ENCODE measurements at regions not wholly inside any gene's neighbourhood (a gene's known extent, or its start where the extent isn't known, plus 50 kb on each side); places are given as distances from the start of the nearest gene placed in this dataset.

DNA sequence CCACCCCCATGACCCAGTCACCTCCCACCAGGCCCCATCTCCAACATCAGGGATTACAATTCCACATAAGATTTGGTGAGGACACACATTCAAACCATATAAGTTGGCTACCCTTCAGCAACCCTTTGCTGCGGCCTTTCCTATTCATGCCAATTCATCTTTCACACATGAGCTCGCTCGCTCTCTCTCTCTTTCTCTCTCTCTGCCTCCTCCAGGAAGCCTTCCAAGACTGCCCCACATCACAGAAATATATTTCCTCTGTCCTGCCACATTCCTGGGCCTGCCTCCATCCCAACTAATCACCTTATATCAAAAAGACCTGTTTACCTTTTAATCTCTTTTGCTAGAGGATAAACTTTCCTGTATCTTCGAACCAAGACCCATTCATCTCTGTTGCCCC lies 188.9 kb downstream of the TTC32 start:
- intact Hi-C loops (cut with DNase I): no loop called here
- 89 to 94% (median 91%) methylated on average over 4 of the region's 4 CpGs for WGBS, 4 donors
- no peaks in the 10 kb centered on the region for H3K4me1 ChIP-seq (replicated peaks in 1 of 2)
- DNase-seq: no peak
- no peak overlapping the region for H3K27ac ChIP-seq
- H3K4me3 ChIP-seq: no peak overlapping the region
- TF ChIP-seq, protein P1, sequence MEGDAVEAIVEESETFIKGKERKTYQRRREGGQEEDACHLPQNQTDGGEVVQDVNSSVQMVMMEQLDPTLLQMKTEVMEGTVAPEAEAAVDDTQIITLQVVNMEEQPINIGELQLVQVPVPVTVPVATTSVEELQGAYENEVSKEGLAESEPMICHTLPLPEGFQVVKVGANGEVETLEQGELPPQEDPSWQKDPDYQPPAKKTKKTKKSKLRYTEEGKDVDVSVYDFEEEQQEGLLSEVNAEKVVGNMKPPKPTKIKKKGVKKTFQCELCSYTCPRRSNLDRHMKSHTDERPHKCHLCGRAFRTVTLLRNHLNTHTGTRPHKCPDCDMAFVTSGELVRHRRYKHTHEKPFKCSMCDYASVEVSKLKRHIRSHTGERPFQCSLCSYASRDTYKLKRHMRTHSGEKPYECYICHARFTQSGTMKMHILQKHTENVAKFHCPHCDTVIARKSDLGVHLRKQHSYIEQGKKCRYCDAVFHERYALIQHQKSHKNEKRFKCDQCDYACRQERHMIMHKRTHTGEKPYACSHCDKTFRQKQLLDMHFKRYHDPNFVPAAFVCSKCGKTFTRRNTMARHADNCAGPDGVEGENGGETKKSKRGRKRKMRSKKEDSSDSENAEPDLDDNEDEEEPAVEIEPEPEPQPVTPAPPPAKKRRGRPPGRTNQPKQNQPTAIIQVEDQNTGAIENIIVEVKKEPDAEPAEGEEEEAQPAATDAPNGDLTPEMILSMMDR (IDR thresholded peaks at IDR 0.05): no peak
- TF ChIP-seq POLR2A (IDR thresholded peaks at IDR 0.05): no peak
- H3K27me3 ChIP-seq: no peaks in the 10 kb centered on the region
- H3K36me3 ChIP-seq (replicated peaks in 1 of 2): no peaks in the 10 kb centered on the region
- H3K9me3 ChIP-seq (replicated peaks in 1 of 3): no peaks in the 10 kb centered on the region

- Histone ChIP-seq H3K27ac (no peak overlapping the region), H3K4me3 (no peak overlapping the region), H3K4me1 (replicated peaks in 1 of 2) (no peaks in the 10 kb centered on the region), H3K36me3 (replicated peaks in 1 of 2) (no peaks in the 10 kb centered on the region), H3K9me3 (replicated peaks in 1 of 3) (no peaks in the 10 kb centered on the region), H3K27me3 (no peaks in the 10 kb centered on the region)
- DNase-seq: no peak
- intact Hi-C loops (cut with DNase I): no loop called here
- 56 to 69% (median 63%) methylated on average over 5 of the region's 5 CpGs for WGBS, 4 donors
- TF ChIP-seq POLR2A (IDR thresholded peaks at IDR 0.05): no peak
- TF ChIP-seq, protein P1 (IDR thresholded peaks at IDR 0.05): no peak
These were observed 190.1 kb downstream of the TTC32 start for GRCh38 chr2:19711470-19712372.

DNA sequence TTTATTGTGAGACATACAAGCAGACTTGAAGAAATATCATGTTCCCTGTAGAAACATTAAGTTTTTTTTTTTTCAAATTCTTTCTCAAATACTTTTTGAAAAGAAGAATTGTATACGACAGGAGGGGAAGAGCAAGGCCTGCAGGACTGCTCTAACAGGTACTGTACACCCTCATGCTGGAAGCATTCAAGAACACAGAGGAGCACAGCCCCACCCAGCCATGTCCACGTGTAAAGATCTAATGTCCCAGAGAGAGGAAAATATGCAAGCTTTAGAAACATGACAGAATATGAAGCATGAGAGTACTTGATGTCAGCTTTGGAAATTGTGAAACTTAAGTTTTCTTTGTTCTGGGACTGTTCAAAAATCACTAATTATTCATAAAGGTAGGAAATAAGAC lies 191.6 kb downstream of the TTC32 start:
- no peak overlapping the region for H3K4me3 ChIP-seq
- TF ChIP-seq, protein P1 (IDR thresholded peaks at IDR 0.05): no peak
- no peak for TF ChIP-seq POLR2A (IDR thresholded peaks at IDR 0.05)
- H3K9me3 ChIP-seq (replicated peaks in 1 of 3): no peaks in the 10 kb centered on the region
- intact Hi-C loops (cut with DNase I): no loop called here
- H3K36me3 ChIP-seq (replicated peaks in 1 of 2): no peaks in the 10 kb centered on the region
- H3K4me1 ChIP-seq (replicated peaks in 1 of 2): no peaks in the 10 kb centered on the region
- no peak overlapping the region for H3K27ac ChIP-seq
- DNase-seq: no peak
- 68 to 84% (median 77%) methylated on average over 2 of the region's 2 CpGs for WGBS, 4 donors
- H3K27me3 ChIP-seq: no peaks in the 10 kb centered on the region

DNA sequence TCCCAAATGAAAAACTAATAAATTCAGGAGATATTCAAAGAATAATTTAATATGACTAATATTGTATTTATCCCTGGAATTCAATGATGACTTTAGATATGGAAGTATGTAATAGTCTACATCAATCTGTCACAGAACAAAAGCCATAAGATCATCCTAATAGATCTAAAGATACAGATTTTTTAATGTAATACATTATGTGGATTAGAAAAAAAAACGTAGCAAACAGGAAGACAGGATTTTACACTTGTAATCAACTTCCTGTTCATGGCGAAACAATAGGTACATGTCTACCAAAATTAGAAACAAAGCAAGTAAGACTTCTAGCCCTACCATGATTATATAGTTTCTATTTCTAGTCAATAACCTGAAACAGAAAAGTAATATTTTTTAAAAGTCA lies 192.2 kb downstream of the TTC32 start:
- WGBS, 4 donors: 57 to 66% (median 58%) methylated on average over 2 of the region's 2 CpGs
- intact Hi-C loops (cut with DNase I): no loop called here

More for the DNA sequence above, 192.2 kb downstream of the TTC32 start:
- Histone ChIP-seq H3K9me3 (replicated peaks in 1 of 3) (no peaks in the 10 kb centered on the region), H3K27ac (no peak overlapping the region), H3K4me3 (no peak overlapping the region), H3K36me3 (replicated peaks in 1 of 2) (no peaks in the 10 kb centered on the region), H3K27me3 (no peaks in the 10 kb centered on the region), H3K4me1 (replicated peaks in 1 of 2) (no peaks in the 10 kb centered on the region)
- DNase-seq: no peak
- no peak for TF ChIP-seq POLR2A (IDR thresholded peaks at IDR 0.05)
- TF ChIP-seq, protein P1 (IDR thresholded peaks at IDR 0.05): no peak

Measured in adrenal gland (tissue), 9 donors.